Endothelial cell of umbilical vein (primary cell): ENCODE measurements at regions not wholly inside any gene's neighbourhood (a gene's known extent, or its start where the extent isn't known, plus 50 kb on each side); places are given as distances from the start of the nearest gene placed in this dataset.
"Not testable (repeated sequence)": the region's sequence is repeated elsewhere in the genome, so short reads cannot be mapped to it uniquely, and the experiment has no call there.

ENCODE experiments used
- BruUV-seq: library from RNA; stranded (reverse); fragments of 400-500 nt; replicated peaks from 2 replicates; lab custom pipeline; 2021; lab: Mats Ljungman, UMichigan
- CTCF ChIA-PET: fragments of 300-600, 350-600 bp; sonication (Branson Sonifier 250); formaldehyde crosslinking; loops from one replicate; lab custom pipeline; 2021; ENCODE audit warnings: antibody characterized with exemption, inconsistent platforms; lab: Charles Lee
- POLR2A ChIA-PET: fragments of 300-600, 350-600 bp; sonication (Branson Sonifier 250); formaldehyde crosslinking; loops from one replicate; lab custom pipeline; 2021; ENCODE audit warnings: antibody characterized with exemption, inconsistent platforms; lab: Charles Lee
- DNase-seq: peaks from one replicate; pipeline ENCODE4 v3.0.0-alpha.2; 2011; ENCODE audit warnings: low read depth, low spot score
- FAIRE-seq: peaks from 2 replicates; lab custom pipeline; 2011; peaks lifted over from hg19 to GRCh38; lab: Jason Lieb, UNC
- H2AFZ ChIP-seq: 2 replicates; pipeline ENCODE4 v1.6.0; 2012; ENCODE audit warnings: low read depth, low read length, control low read depth, inconsistent platforms
- H3K27ac ChIP-seq: 2 replicates; pipeline ENCODE4 v1.5.1; 2011; ENCODE audit warnings: low read depth, mild to moderate bottlenecking, control low read depth, low read length, moderate library complexity; ENCODE audit not compliant: insufficient read depth
- H3K27me3 ChIP-seq, 2 experiments: 2 replicates each; pipeline versions ENCODE4 v1.6.0 to v1.6.1; 2011; ENCODE audit warnings: low read length in 2 of 2, mixed read lengths in 1 of 2; ENCODE audit not compliant: control insufficient read depth in 2 of 2, insufficient read depth in 2 of 2
- H3K36me3 ChIP-seq, 2 experiments: 2 replicates in 1 of 2; 3 replicates in 1 of 2; pipeline ENCODE4 v1.5.1; 2011; ENCODE audit warnings: low read length in 2 of 2, mild to moderate bottlenecking in 1 of 2, moderate library complexity in 1 of 2; ENCODE audit not compliant: control insufficient read depth in 2 of 2, insufficient read depth in 2 of 2; ENCODE audit errors: extremely low read depth in 1 of 2
- H3K4me1 ChIP-seq: 3 replicates; pipeline ENCODE4 v1.5.1; 2011; ENCODE audit warnings: mild to moderate bottlenecking, low read length; ENCODE audit not compliant: control insufficient read depth, insufficient read depth; ENCODE audit errors: extremely low read depth
- H3K4me2 ChIP-seq: 2 replicates; pipeline ENCODE4 v1.6.1; 2011; ENCODE audit warnings: low read length, control low read depth, mixed read lengths; ENCODE audit not compliant: insufficient read depth
- H3K4me3 ChIP-seq, 3 experiments: fragments of 200-600 bp in 1 of 3; sonication (generic), shearing (Covaris generic) in 1 of 3; replicated peaks in 1 of 3; 2 replicates each; pipeline ENCODE4 v1.5.1; 2011 to 2016; ENCODE audit warnings: control low read depth in 3 of 3, low read length in 3 of 3, mild to moderate bottlenecking in 2 of 3, inconsistent platforms in 1 of 3, low read depth in 1 of 3, moderate library complexity in 1 of 3; ENCODE audit not compliant: insufficient read depth in 1 of 3
- H3K79me2 ChIP-seq: 2 replicates; pipeline ENCODE4 v1.6.0; 2012; ENCODE audit warnings: low read length, inconsistent platforms; ENCODE audit not compliant: control insufficient read depth, insufficient read depth
- H3K9ac ChIP-seq: replicated peaks from 2 replicates; pipeline ENCODE3; 2011; ENCODE audit warnings: low read length, control low read depth; ENCODE audit not compliant: insufficient read depth; ENCODE audit errors: extremely low read depth
- H3K9me1 ChIP-seq: replicated peaks from 3 replicates; pipeline ENCODE4 v1.6.0; 2011; ENCODE audit warnings: mild to moderate bottlenecking, low read length; ENCODE audit not compliant: control insufficient read depth, insufficient read depth; ENCODE audit errors: extremely low read depth
- H3K9me3 ChIP-seq: replicated peaks from 2 replicates; pipeline ENCODE4 v1.5.1; 2012; ENCODE audit warnings: low read length, inconsistent platforms; ENCODE audit not compliant: control insufficient read depth, insufficient read depth
- H4K20me1 ChIP-seq: replicated peaks from 2 replicates; pipeline ENCODE3; 2011; ENCODE audit warnings: mild to moderate bottlenecking, low read length; ENCODE audit not compliant: control insufficient read depth, insufficient read depth; ENCODE audit errors: extremely low read depth
- EZH2 ChIP-seq: IDR thresholded peaks from 2 replicates; pipeline ENCODE4 v1.6.1; 2012; ENCODE audit warnings: borderline replicate concordance, low read depth, mild to moderate bottlenecking, moderate library complexity, low read length, inconsistent platforms; ENCODE audit not compliant: severe bottlenecking
- FOS ChIP-seq: IDR thresholded peaks from 2 replicates; pipeline ENCODE4 v1.6.1; 2011; ENCODE audit warnings: mild to moderate bottlenecking, low read length, moderate library complexity, borderline replicate concordance; ENCODE audit not compliant: insufficient read depth
- GATA2 ChIP-seq: IDR thresholded peaks from 2 replicates; pipeline ENCODE4 v1.7.0; 2011; ENCODE audit warnings: low read depth, mild to moderate bottlenecking, moderate library complexity, mixed read lengths, low read length; ENCODE audit not compliant: insufficient read length, insufficient read depth
- JUN ChIP-seq: IDR thresholded peaks from 2 replicates; pipeline ENCODE4 v1.6.1; 2011; ENCODE audit warnings: borderline replicate concordance, low read depth; ENCODE audit not compliant: insufficient read length, insufficient read depth
- MYC ChIP-seq: IDR thresholded peaks from one replicate; pipeline ENCODE4 v1.6.1; 2011; ENCODE audit warnings: mild to moderate bottlenecking, low read depth, low read length
- POLR2A ChIP-seq: IDR thresholded peaks from 2 replicates; pipeline ENCODE4 v1.6.1; 2012; ENCODE audit warnings: low read depth, mild to moderate bottlenecking, control low read depth, low read length
- POLR2AphosphoS5 ChIP-seq: IDR thresholded peaks from 2 replicates; pipeline ENCODE4 v1.6.1; 2012; ENCODE audit warnings: low read depth, mild to moderate bottlenecking, control low read depth, low read length, moderate library complexity; ENCODE audit not compliant: insufficient read depth
- dilution Hi-C: fragments of 300-500 bp; cut with MboI; formaldehyde crosslinking; loops from one replicate; pipeline ENCODE4 v1.15.0; 2019; ENCODE audit warnings: low sequenced_read_pairs; ENCODE audit not compliant: extremely low pct_ligation_motif_present
- intact Hi-C: fragments of 100-400 bp; cut with micrococcal nuclease; formaldehyde crosslinking; loops from one replicate; pipeline ENCODE4 v1.10.0; 2022
- TF ChIP-seq, protein P1 (sequence below), 2 donors: IDR thresholded peaks; 1 replicate in 1 of 2; 2 replicates in 1 of 2; pipeline ENCODE4 v1.5.1; 2011; ENCODE audit warnings: low read length in 2 of 2, mild to moderate bottlenecking in 2 of 2, moderate library complexity in 2 of 2, control low read depth in 1 of 2, inconsistent platforms in 1 of 2, low read depth in 1 of 2; ENCODE audit not compliant: insufficient read depth in 1 of 2; ENCODE audit errors: extremely low read depth in 1 of 2
- TF ChIP-seq, protein P2 (sequence below): IDR thresholded peaks from 2 replicates; pipeline ENCODE4 v1.6.1; 2011; ENCODE audit not compliant: insufficient read depth, insufficient read length

DNA sequence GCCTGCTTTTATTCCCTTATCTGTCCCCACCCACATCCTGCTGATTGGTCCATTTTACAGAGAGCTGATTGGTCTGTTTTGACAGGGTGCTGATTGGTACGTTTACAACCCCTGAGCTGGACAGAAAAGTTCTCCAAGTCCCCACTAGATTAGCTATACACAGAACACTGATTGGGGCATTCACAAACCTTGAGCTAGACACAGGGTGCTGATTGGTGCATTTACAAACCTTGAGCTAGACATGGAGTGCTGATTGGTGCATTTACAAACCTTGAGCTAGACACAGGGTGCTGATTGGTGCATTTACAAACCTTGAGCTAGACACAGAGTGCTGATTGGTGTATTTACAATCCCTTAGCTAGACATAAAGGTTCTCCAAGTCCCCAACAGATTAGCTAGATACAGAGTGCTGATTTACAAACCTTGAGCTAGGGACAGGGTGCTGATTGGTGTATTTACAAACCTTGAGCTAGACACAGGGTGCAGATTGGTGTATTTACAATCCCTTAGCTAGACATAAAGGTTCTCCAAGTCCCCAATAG is 158.2 kb downstream of the BRD1 start:
- H3K79me2 ChIP-seq, H2AFZ ChIP-seq, H3K36me3 ChIP-seq, DNase-seq, H4K20me1 ChIP-seq, H3K9me1 ChIP-seq, dilution Hi-C loops, H3K9me3 ChIP-seq, H3K27ac ChIP-seq, H3K4me2 ChIP-seq, H3K9ac ChIP-seq, H3K4me3 ChIP-seq, BruUV-seq: not testable (repeated sequence)
- H3K27me3 ChIP-seq = peaks cover 14 to 18% of the 10 kb centered on the region in 2 experiments
- intact Hi-C loops = loop anchor here (2.0 kb wide), 1 partner anchor 37 kb away; no protein-coding TSS in a partner anchor
- H3K4me1 ChIP-seq = peaks cover 15% of the 10 kb centered on the region
- POLR2A ChIA-PET = interaction anchor here (1.1 kb wide), 1 partner anchor 12 kb away, joined by 7 read pairs; no protein-coding TSS in a partner anchor
- peak; percentile 77 for FAIRE-seq
- CTCF ChIA-PET = interaction anchor here (1.0 to 2.4 kb wide), 5 partner anchors 10 to 37 kb away, joined by 3 to 10 read pairs (median 5); no protein-coding TSS in a partner anchor

DNA sequence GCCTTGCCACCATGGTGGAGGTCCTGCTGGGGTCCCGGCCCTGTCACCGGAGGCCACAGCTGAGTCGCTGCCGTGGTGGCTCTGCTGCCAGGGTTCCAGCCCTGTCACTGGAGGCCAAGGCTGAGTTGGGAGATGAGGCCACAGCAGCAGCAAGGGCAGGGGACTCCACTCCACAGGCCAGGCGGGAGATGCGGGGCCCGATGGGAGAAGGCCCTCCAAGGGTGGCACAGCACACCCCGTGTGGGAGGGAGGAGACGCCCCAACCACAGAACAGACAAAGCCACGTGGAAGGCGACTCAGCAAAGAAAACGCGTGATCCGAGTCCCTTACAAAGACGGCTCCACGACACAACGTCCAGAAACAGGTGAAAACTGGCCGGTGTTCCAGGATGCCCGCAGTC is 159.3 kb downstream of the BRD1 start:
- Histone ChIP-seq H3K4me3 (no peak overlapping the region), H2AFZ (no peak overlapping the region), H3K4me1 (peaks cover 15% of the 10 kb centered on the region), H3K36me3 (no peaks in the 10 kb centered on the region), H3K79me2 (no peaks in the 10 kb centered on the region), H3K27me3 (peaks cover 12 to 18% of the 10 kb centered on the region in 2 experiments), H3K4me2 (no peak overlapping the region), H3K9me3 (no peaks in the 10 kb centered on the region), H3K9me1 (no peaks in the 10 kb centered on the region), H3K27ac (no peak overlapping the region), H3K9ac (no peak overlapping the region), H4K20me1 (no peaks in the 10 kb centered on the region)
- intact Hi-C loops (loop anchor here (2.0 kb wide), 1 partner anchor 36 kb away; no protein-coding TSS in a partner anchor), dilution Hi-C loops (no loop called here)
- BruUV-seq = no TSS peak
- TF ChIP-seq FOS = no peak
- TF ChIP-seq GATA2 = no peak
- TF ChIP-seq, protein P1, sequence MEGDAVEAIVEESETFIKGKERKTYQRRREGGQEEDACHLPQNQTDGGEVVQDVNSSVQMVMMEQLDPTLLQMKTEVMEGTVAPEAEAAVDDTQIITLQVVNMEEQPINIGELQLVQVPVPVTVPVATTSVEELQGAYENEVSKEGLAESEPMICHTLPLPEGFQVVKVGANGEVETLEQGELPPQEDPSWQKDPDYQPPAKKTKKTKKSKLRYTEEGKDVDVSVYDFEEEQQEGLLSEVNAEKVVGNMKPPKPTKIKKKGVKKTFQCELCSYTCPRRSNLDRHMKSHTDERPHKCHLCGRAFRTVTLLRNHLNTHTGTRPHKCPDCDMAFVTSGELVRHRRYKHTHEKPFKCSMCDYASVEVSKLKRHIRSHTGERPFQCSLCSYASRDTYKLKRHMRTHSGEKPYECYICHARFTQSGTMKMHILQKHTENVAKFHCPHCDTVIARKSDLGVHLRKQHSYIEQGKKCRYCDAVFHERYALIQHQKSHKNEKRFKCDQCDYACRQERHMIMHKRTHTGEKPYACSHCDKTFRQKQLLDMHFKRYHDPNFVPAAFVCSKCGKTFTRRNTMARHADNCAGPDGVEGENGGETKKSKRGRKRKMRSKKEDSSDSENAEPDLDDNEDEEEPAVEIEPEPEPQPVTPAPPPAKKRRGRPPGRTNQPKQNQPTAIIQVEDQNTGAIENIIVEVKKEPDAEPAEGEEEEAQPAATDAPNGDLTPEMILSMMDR (IDR thresholded peaks at IDR 0.05; ENCODE audit: extremely low read depth in 1 of 2, insufficient read depth in 1 of 2, low read depth in 1 of 2, low read length in 2 of 2) = no peak
- no peak for TF ChIP-seq POLR2A
- TF ChIP-seq, protein P2, sequence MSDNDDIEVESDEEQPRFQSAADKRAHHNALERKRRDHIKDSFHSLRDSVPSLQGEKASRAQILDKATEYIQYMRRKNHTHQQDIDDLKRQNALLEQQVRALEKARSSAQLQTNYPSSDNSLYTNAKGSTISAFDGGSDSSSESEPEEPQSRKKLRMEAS = no peak
- no peak for TF ChIP-seq MYC
- TF ChIP-seq JUN = no peak
- no peak for TF ChIP-seq EZH2
- no peak for TF ChIP-seq POLR2AphosphoS5
- FAIRE-seq = no peak
- ChIA-PET CTCF (interaction anchor here (1.4 kb wide), 1 partner anchor 36 kb away, joined by 5 read pairs; no protein-coding TSS in a partner anchor), POLR2A (no interaction called here)
- DNase-seq = no peak
